ENCODE measurements at regions not wholly inside any gene's neighbourhood (a gene's known extent, or its start where the extent isn't known, plus 50 kb on each side); places are given as distances from the start of the nearest gene placed in this dataset.

DNA sequence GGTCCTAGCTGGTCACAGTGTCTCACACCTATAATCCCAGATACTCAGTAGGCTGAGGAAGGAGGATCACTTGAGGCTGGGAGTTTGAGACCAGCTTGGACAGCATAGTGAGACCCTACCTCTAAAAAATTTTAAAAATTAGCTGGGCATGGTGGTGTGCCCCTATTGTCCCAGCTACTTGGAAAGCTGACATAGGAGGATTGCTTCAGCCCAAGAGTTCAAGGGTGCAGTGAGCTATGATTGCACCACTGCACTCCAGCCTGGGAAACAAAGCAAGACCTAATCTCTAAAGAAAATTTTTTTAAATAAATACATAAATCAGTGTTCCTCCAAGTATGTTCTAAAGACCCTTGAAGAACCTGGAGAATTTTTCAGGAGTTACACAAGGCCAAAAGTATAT is 50.6 kb upstream of the GNAO1 start:
- no peak for DNase-seq (ENCODE audit: low read depth)
- TF ChIP-seq, protein P1, sequence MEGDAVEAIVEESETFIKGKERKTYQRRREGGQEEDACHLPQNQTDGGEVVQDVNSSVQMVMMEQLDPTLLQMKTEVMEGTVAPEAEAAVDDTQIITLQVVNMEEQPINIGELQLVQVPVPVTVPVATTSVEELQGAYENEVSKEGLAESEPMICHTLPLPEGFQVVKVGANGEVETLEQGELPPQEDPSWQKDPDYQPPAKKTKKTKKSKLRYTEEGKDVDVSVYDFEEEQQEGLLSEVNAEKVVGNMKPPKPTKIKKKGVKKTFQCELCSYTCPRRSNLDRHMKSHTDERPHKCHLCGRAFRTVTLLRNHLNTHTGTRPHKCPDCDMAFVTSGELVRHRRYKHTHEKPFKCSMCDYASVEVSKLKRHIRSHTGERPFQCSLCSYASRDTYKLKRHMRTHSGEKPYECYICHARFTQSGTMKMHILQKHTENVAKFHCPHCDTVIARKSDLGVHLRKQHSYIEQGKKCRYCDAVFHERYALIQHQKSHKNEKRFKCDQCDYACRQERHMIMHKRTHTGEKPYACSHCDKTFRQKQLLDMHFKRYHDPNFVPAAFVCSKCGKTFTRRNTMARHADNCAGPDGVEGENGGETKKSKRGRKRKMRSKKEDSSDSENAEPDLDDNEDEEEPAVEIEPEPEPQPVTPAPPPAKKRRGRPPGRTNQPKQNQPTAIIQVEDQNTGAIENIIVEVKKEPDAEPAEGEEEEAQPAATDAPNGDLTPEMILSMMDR (conservative IDR thresholded peaks at IDR 0.05; ENCODE audit: low read length), result no peak
- no peak overlapping the region for H3K4me3 ChIP-seq (ENCODE audit: low read length)

DNA sequence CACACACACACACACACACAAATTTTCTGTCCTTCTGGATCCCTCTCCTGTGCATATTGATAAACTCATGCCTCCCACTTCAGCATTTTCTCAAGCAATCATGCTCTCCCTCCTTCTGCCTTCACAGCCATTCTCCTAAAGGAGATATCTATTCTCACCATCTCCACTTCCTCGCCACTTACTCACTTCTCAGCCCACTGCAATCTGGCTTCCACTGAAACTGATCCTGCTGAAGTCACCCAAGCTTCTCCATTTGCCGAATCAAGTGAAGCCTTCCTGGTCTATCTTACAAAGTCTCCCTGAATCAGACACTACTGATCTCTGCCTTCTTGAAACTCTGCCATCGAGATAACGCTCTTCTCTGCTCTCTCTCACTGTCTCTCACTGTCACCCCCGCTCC is 54.0 kb upstream of the GNAO1 start:
- H3K4me3 ChIP-seq (ENCODE audit: low read length), result no peak overlapping the region
- no peak for DNase-seq (ENCODE audit: low read depth)
- TF ChIP-seq, protein P1 (conservative IDR thresholded peaks at IDR 0.05; ENCODE audit: low read length), result no peak

DNA sequence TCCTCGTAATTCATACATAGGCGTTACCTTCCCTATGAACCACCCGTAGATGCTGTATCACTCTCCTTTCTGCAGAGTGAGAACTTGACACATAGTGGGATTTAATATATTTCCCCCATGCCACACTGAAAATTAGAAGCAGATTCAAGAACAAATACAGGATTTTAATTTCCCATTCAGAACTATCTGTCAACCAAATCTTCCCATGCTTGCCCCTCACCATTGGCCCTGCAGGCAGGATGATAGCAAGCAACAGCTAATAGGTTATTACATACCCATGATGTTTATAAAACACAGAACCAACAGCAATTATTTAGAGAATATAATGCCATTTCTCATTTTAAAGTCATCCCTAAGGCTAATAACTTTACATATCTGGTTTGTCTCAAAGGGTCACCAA is 55.0 kb upstream of the GNAO1 start:
- H3K4me3 ChIP-seq (ENCODE audit: low read length), result no peak overlapping the region
- no peak for DNase-seq (ENCODE audit: low read depth)
- TF ChIP-seq, protein P1 (conservative IDR thresholded peaks at IDR 0.05; ENCODE audit: low read length), result no peak

DNA sequence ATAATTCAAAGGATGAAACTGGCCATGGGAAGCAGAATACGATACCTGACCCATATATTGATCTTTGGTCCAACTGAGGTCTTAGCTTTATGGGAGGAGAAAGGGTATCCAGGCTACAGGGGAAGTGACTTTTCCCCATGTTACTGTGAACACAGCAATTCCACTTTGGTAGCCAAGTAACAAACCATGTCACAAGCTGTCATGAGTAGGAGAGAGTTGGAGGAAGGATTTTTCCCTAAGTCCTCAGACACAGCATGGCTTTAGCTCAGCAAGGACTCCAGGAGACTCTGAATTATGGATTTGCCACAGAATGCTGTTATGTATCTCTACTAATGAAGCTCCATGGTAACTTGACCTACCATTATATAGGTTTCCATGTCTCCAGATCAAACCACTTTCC is 56.5 kb upstream of the GNAO1 start:
- TF ChIP-seq, protein P1 (conservative IDR thresholded peaks at IDR 0.05; ENCODE audit: low read length), result no peak
- no peak overlapping the region for H3K4me3 ChIP-seq (ENCODE audit: low read length)
- no peak for DNase-seq (ENCODE audit: low read depth)

DNA sequence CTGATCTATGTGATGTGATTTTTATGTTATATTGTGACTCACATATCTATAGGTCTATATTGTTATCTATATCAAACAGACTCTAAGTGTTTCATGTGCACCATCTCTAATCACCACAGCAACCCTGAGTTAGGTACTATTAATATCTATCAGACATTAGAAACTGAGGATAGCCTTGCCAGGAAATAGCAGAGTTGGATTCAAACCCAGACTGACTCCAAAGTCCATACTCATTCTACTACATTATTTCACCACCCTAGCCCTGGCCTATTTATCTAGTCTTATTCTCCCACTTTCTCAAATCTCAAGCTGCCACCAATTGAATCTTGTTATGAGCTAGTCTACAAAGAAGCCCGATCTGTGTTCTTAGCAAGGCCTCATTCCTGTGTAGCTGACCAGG is 65.4 kb upstream of the GNAO1 start:
- TF ChIP-seq, protein P1 (conservative IDR thresholded peaks at IDR 0.05; ENCODE audit: low read length), result no peak
- DNase-seq (ENCODE audit: low read depth), result no peak
- no peak overlapping the region for H3K4me3 ChIP-seq (ENCODE audit: low read length)

DNA sequence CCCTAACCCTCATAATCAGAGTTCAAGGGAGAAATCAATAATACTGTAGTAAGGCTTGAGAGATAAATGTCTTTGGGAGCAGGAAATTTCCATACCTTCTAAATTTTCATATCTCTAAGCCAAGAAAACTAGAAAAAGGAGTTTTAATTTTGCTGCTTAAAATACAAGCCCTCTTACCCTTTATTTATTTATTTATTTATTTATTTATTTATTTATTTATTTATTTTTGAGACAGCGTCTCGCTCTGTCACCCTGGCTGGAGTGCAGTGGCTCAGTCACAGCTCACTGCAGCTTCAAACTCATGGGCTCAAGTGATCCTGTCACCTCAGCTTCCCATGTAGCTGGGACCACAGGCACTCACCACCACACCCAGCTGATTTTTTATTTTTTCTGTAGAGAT is 69.0 kb upstream of the GNAO1 start:
- no peak overlapping the region for H3K4me3 ChIP-seq (ENCODE audit: low read length)
- TF ChIP-seq, protein P1 (conservative IDR thresholded peaks at IDR 0.05; ENCODE audit: low read length), result no peak
- no peak for DNase-seq (ENCODE audit: low read depth)

DNA sequence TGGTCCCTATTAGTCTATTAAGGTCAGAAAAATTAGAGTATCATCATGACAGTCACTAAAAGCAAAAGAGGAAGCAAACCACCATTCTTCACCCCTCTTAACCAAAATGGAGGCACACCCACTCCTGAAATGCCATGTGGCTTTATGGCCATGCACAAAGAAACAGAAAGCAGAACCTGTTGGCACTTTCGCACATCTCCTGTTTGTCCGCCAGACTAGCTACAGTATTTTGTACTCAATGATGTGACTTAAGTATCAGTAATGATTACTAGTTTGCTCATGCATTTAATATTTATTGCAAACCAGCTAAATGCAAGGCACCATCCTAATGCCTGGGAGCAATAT is 70.2 kb upstream of the GNAO1 start:
- H3K4me3 ChIP-seq (ENCODE audit: low read length), result no peak overlapping the region
- DNase-seq (ENCODE audit: low read depth), result no peak
- TF ChIP-seq, protein P1 (conservative IDR thresholded peaks at IDR 0.05; ENCODE audit: low read length), result no peak
